H1 (cell line): ENCODE measurements at regions not wholly inside any gene's neighbourhood (a gene's known extent, or its start where the extent isn't known, plus 50 kb on each side); places are given as distances from the start of the nearest gene placed in this dataset.

Source experiments
- CTCF ChIA-PET: fragments of 300-600 bp; sonication (Branson Sonifier 250); formaldehyde crosslinking; loops from one replicate; lab custom pipeline; 2021; ENCODE audit not compliant: partially characterized antibody; lab: Charles Lee
- POLR2A ChIA-PET: fragments of 300-600 bp; sonication (Branson Sonifier 250); formaldehyde crosslinking; loops from one replicate; lab custom pipeline; 2021; ENCODE audit warnings: inconsistent platforms; ENCODE audit not compliant: partially characterized antibody; lab: Charles Lee
- DNase-seq, 2 experiments: peaks; one replicate each; pipeline versions ENCODE4 v3.0.0 to v3.0.0-alpha.2; 2010 to 2022; ENCODE audit warnings: low spot score in 2 of 2, low read depth in 1 of 2, mixed read lengths in 1 of 2
- FAIRE-seq: peaks from 2 replicates; lab custom pipeline; 2011; peaks lifted over from hg19 to GRCh38; lab: Jason Lieb, UNC
- H2AFZ ChIP-seq: 2 replicates; pipeline ENCODE4 v1.8.1; 2012; ENCODE audit warnings: low read length, inconsistent platforms
- H2AK5ac ChIP-seq: 2 replicates; pipeline ENCODE4 v1.6.1; 2013; ENCODE audit warnings: low read depth, low read length
- H2BK120ac ChIP-seq: replicated peaks from 2 replicates; pipeline ENCODE3; 2013; ENCODE audit warnings: low read depth, low read length, inconsistent platforms
- H2BK12ac ChIP-seq: 2 replicates; pipeline ENCODE4 v1.6.1; 2013; ENCODE audit warnings: low read depth, low read length
- H2BK15ac ChIP-seq: 2 replicates; pipeline ENCODE4 v1.6.1; 2013; ENCODE audit warnings: low read length
- H2BK20ac ChIP-seq: 2 replicates; pipeline ENCODE4 v1.6.1; 2013; ENCODE audit warnings: low read length
- H2BK5ac ChIP-seq: 2 replicates; pipeline ENCODE4 v1.6.1; 2013; ENCODE audit warnings: low read depth, low read length
- H3K14ac ChIP-seq: 2 replicates; pipeline ENCODE4 v1.6.1; 2013; ENCODE audit warnings: inconsistent platforms; ENCODE audit not compliant: insufficient read length
- H3K18ac ChIP-seq: 2 replicates; pipeline ENCODE4 v1.6.1; 2013; ENCODE audit warnings: low read length; ENCODE audit errors: extremely low read depth
- H3K23ac ChIP-seq: 2 replicates; pipeline ENCODE4 v1.6.1; 2013; ENCODE audit warnings: inconsistent platforms; ENCODE audit not compliant: insufficient read length
- H3K23me2 ChIP-seq: 2 replicates; pipeline ENCODE4 v1.6.1; 2013; ENCODE audit warnings: low read depth, low read length
- H3K27ac ChIP-seq: 2 replicates; pipeline ENCODE4 v1.6.1; 2011; ENCODE audit warnings: low read depth, low read length, inconsistent platforms
- H3K27me3 ChIP-seq, 4 experiments: replicated peaks in 1 of 4; 1 replicate in 1 of 4; 2 replicates in 3 of 4; pipeline versions ENCODE4 v1.6.1 to v1.8.1; 2011 to 2013; ENCODE audit warnings: low read length in 3 of 4, mild to moderate bottlenecking in 3 of 4, inconsistent platforms in 2 of 4, mixed read lengths in 2 of 4, moderate library complexity in 1 of 4; ENCODE audit not compliant: control insufficient read depth in 3 of 4, insufficient read depth in 3 of 4; ENCODE audit errors: extremely low read depth in 1 of 4
- H3K36me3 ChIP-seq, 4 experiments: 2 replicates each; pipeline versions ENCODE4 v1.6.1 to v1.8.1; 2011 to 2013; ENCODE audit warnings: mild to moderate bottlenecking in 4 of 4, low read length in 3 of 4, moderate library complexity in 2 of 4, control low read depth in 1 of 4, inconsistent platforms in 1 of 4; ENCODE audit not compliant: insufficient read depth in 4 of 4, control insufficient read depth in 2 of 4
- H3K4ac ChIP-seq: replicated peaks from 2 replicates; pipeline ENCODE3; 2013; ENCODE audit warnings: low read length, low read depth, mixed read lengths, inconsistent platforms; ENCODE audit not compliant: insufficient read length
- H3K4me1 ChIP-seq, 4 experiments: replicated peaks in 1 of 4; 1 replicate in 1 of 4; 2 replicates in 3 of 4; pipeline versions ENCODE4 v1.6.1 to v1.8.1; 2011 to 2013; ENCODE audit warnings: low read length in 3 of 4, inconsistent platforms in 2 of 4, mixed read lengths in 1 of 4; ENCODE audit not compliant: insufficient read depth in 4 of 4, control insufficient read depth in 3 of 4
- H3K4me2 ChIP-seq, 2 experiments: 2 replicates each; pipeline versions ENCODE4 v1.6.1 to v1.8.1; 2011 to 2013; ENCODE audit warnings: low read depth in 2 of 2, low read length in 2 of 2, control low read depth in 1 of 2, inconsistent platforms in 1 of 2, mild to moderate bottlenecking in 1 of 2; ENCODE audit not compliant: insufficient read depth in 1 of 2
- H3K4me3 ChIP-seq, 4 experiments: fragments of 200-600, 300-600 bp in 1 of 4; sonication (generic), shearing (Covaris generic), sonication (Bioruptor Twin) in 1 of 4; 2 replicates each; pipeline versions ENCODE4 v1.5.1 to v1.8.1; 2011 to 2016; ENCODE audit warnings: low read length in 4 of 4, low read depth in 3 of 4, control low read depth in 2 of 4, inconsistent platforms in 2 of 4, mild to moderate bottlenecking in 2 of 4, mixed read lengths in 1 of 4, moderate library complexity in 1 of 4; ENCODE audit not compliant: insufficient read depth in 2 of 4; ENCODE audit errors: extremely low read depth in 1 of 4
- H3K56ac ChIP-seq: replicated peaks from 2 replicates; pipeline ENCODE3; 2013; ENCODE audit warnings: low read depth, mild to moderate bottlenecking, mixed read lengths, low read length, inconsistent platforms; ENCODE audit not compliant: insufficient read length
- H3K79me1 ChIP-seq: 2 replicates; pipeline ENCODE4 v1.6.1; 2013; ENCODE audit warnings: low read depth, low read length, control low read depth
- H3K79me2 ChIP-seq, 2 experiments: 2 replicates each; pipeline versions ENCODE4 v1.6.1 to v1.8.1; 2012 to 2013; ENCODE audit warnings: low read length in 2 of 2, mild to moderate bottlenecking in 2 of 2, inconsistent platforms in 1 of 2; ENCODE audit not compliant: insufficient read depth in 2 of 2, control insufficient read depth in 1 of 2
- H3K9ac ChIP-seq, 4 experiments: replicated peaks in 1 of 4; 1 replicate in 1 of 4; 2 replicates in 3 of 4; pipeline versions ENCODE4 v1.6.1 to v1.8.1; 2011 to 2013; ENCODE audit warnings: low read depth in 3 of 4, low read length in 3 of 4, control low read depth in 2 of 4, mild to moderate bottlenecking in 2 of 4, moderate library complexity in 2 of 4, inconsistent platforms in 1 of 4; ENCODE audit errors: extremely low read depth in 1 of 4
- H3K9me3 ChIP-seq, 2 experiments: 2 replicates each; pipeline versions ENCODE4 v1.6.1 to v1.8.1; 2012 to 2013; ENCODE audit warnings: mild to moderate bottlenecking in 2 of 2, moderate library complexity in 2 of 2, control low read depth in 1 of 2, inconsistent platforms in 1 of 2, low read depth in 1 of 2, low read length in 1 of 2, mixed read lengths in 1 of 2; ENCODE audit not compliant: insufficient read depth in 2 of 2
- H4K20me1 ChIP-seq, 2 experiments: replicated peaks in 1 of 2; 2 replicates each; pipeline versions ENCODE3 to v1.8.1; 2011 to 2013; ENCODE audit warnings: inconsistent platforms in 2 of 2, low read length in 2 of 2, mild to moderate bottlenecking in 1 of 2; ENCODE audit not compliant: insufficient read depth in 2 of 2, control insufficient read depth in 1 of 2
- H4K5ac ChIP-seq: 2 replicates; pipeline ENCODE4 v1.6.1; 2013; ENCODE audit warnings: low read length, low read depth, mixed read lengths, inconsistent platforms; ENCODE audit not compliant: insufficient read length
- H4K8ac ChIP-seq: 2 replicates; pipeline ENCODE4 v1.8.0; 2013; ENCODE audit warnings: mild to moderate bottlenecking, moderate library complexity, low read length, inconsistent platforms; ENCODE audit not compliant: insufficient read depth; ENCODE audit errors: extremely low read depth
- H4K91ac ChIP-seq: replicated peaks from 2 replicates; pipeline ENCODE3; 2013; ENCODE audit warnings: low read length, mixed read lengths, inconsistent platforms; ENCODE audit not compliant: insufficient read length
- ASH2L ChIP-seq: fragments of 200-600, 300-600 bp; sonication (generic); IDR thresholded peaks from one replicate; pipeline ENCODE4 v1.7.1; 2017; ENCODE audit warnings: low read length
- KDM1A ChIP-seq: fragments of 200-600, 300-600 bp; sonication (generic); IDR thresholded peaks from 2 replicates; pipeline ENCODE4 v1.7.1; 2016; ENCODE audit warnings: mild to moderate bottlenecking, low read length, borderline replicate concordance
- SIRT6 ChIP-seq: IDR thresholded peaks from one replicate; pipeline ENCODE4 v1.7.1; 2012; ENCODE audit warnings: low read length, inconsistent platforms
- SP1 ChIP-seq: IDR thresholded peaks from 2 replicates; pipeline ENCODE4 v1.6.1; 2011; ENCODE audit warnings: low read depth, low read length
- WGBS, 2 experiments: shearing (Covaris generic) in 1 of 2; methylation state at CpG; one replicate each; pipeline versions ENCODE4 v1.1.6 to v1.1.7; 2013 to 2015; ENCODE audit warnings: low lambda C conversion rate in 2 of 2, mixed read lengths in 2 of 2, inconsistent platforms in 1 of 2, low coverage in 1 of 2, missing lambda C conversion rate in 1 of 2; ENCODE audit not compliant: insufficient replicate concordance in 2 of 2, insufficient coverage in 1 of 2, insufficient read length in 1 of 2; ENCODE audit errors: extremely low coverage in 1 of 2, missing lambda C conversion rate in 1 of 2; 5-methylcytosine and 5-hydroxymethylcytosine counted together
- TF ChIP-seq, protein P1 (sequence below): IDR thresholded peaks from 2 replicates; pipeline ENCODE4 v1.6.1; 2011; ENCODE audit warnings: low read length, improper control_type of control experiment

DNA sequence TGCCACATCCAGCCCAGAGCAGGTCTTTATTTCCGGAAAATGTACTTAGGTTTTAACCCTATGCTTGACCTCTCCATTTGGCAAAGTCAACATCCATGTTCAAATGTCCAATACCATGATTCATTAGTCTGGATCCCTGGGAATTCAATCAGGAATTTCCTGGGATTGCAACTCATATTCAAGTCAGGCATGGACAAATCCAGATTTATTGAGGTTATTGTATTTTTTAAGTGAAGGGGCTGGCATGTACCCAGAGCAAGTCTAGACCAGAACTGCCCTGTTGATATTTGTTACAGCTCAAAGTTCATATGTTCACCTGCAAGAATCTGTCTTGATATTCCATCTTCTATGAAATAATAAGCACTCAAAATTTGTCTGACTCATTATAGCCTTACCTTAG, 521.1 kb downstream of the ADGRL2 start:
- H3K27ac ChIP-seq, result no peak overlapping the region
- 100% methylated on average over 1 of the region's 1 CpG; no CpG with 5 or more reads in 1 of the 2 experiments for WGBS, 2 experiments
- H4K8ac ChIP-seq, result no peak overlapping the region
- no peak overlapping the region for H4K91ac ChIP-seq
- H3K27me3 ChIP-seq, result no peaks in the 10 kb centered on the region
- no peak for FAIRE-seq
- H3K23me2 ChIP-seq, result no peaks in the 10 kb centered on the region
- H3K14ac ChIP-seq, result no peak overlapping the region
- DNase-seq, result no peak
- no peak overlapping the region for H2AK5ac ChIP-seq
- H2BK15ac ChIP-seq, result no peak overlapping the region
- no peaks in the 10 kb centered on the region for H3K4me1 ChIP-seq
- H2BK5ac ChIP-seq, result no peak overlapping the region
- H3K4ac ChIP-seq, result no peak overlapping the region
- no peaks in the 10 kb centered on the region for H3K79me1 ChIP-seq
- H3K36me3 ChIP-seq, result no peaks in the 10 kb centered on the region; a peak in 1 of 8 replicates
- no peak overlapping the region for H2BK20ac ChIP-seq
- no peak overlapping the region for H2BK12ac ChIP-seq
- no peaks in the 10 kb centered on the region for H3K79me2 ChIP-seq
- H3K23ac ChIP-seq, result no peak overlapping the region
- H2BK120ac ChIP-seq, result no peak overlapping the region
- H2AFZ ChIP-seq, result no peak overlapping the region
- no peak overlapping the region for H3K18ac ChIP-seq
- H3K4me3 ChIP-seq, result no peak overlapping the region
- H3K9ac ChIP-seq, result no peak overlapping the region
- H4K5ac ChIP-seq, result no peak overlapping the region
- ChIA-PET CTCF (no interaction called here), POLR2A (no interaction called here)
- H3K4me2 ChIP-seq, result no peak overlapping the region
- no peaks in the 10 kb centered on the region for H4K20me1 ChIP-seq
- H3K56ac ChIP-seq, result no peak overlapping the region
- TF ChIP-seq KDM1A (no peak), ASH2L (no peak), SIRT6 (no peak), SP1 (no peak)
- TF ChIP-seq, protein P1, sequence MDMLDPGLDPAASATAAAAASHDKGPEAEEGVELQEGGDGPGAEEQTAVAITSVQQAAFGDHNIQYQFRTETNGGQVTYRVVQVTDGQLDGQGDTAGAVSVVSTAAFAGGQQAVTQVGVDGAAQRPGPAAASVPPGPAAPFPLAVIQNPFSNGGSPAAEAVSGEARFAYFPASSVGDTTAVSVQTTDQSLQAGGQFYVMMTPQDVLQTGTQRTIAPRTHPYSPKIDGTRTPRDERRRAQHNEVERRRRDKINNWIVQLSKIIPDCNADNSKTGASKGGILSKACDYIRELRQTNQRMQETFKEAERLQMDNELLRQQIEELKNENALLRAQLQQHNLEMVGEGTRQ, result no peak
- H3K9me3 ChIP-seq, result no peaks in the 10 kb centered on the region
